ENCODE measurements at regions not wholly inside any gene's neighbourhood (a gene's known extent, or its start where the extent isn't known, plus 50 kb on each side); places are given as distances from the start of the nearest gene placed in this dataset.

DNA sequence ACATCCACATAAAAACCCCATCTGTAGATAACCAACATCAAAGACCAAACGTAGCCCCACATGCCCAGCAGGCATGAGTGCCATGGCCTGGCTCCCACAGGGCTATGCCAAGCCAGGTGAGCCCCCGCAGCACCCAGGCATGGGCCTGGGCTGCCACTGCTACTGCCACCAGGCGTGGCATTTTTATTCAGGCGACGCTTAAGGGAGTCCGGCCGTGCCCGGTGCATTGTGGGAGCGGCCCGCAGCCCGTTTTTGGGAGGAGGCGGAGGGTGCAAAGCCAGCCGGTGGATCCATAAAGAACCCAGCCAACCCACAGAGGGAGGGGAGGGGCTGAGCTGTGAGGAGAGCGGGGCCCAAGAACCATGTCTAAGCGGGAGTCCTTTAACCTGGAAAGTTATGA is 83.6 kb downstream of the XIST start:
- Mint-ChIP-seq H3K36me3 (peaks cover 12% of the 10 kb centered on the region), H3K27me3 (ENCODE audit: low read depth) (peaks cover 3% of the 10 kb centered on the region; the same call in 1 of the 2 replicates), H3K27ac (no peak overlapping the region), H3K9me3 (peaks cover 24% of the 10 kb centered on the region), H3K4me1 (no peaks in the 10 kb centered on the region; the same call in 1 of the 2 replicates), H3K4me3 (no peak overlapping the region)
- ATAC-seq, result no peak
- TF ChIP-seq NFE2L1 (CRISPR knock-in tag; IDR thresholded peaks at IDR 0.05), result no peak
- no peak for TF ChIP-seq CREM (CRISPR knock-in tag; IDR thresholded peaks at IDR 0.05)
- TF ChIP-seq ERG (CRISPR knock-in tag; IDR thresholded peaks at IDR 0.05), result no peak
- TF ChIP-seq OVOL2 (CRISPR knock-in tag; IDR thresholded peaks at IDR 0.05; ENCODE audit: borderline replicate concordance), result no peak
- no peak for TF ChIP-seq CBFB (CRISPR knock-in tag; IDR thresholded peaks at IDR 0.05; ENCODE audit: low read depth)
- DNase-seq (ENCODE audit: low spot score), result no peak
- ChIA-PET POLR2A (no interaction called here), CTCF (no interaction called here)

DNA sequence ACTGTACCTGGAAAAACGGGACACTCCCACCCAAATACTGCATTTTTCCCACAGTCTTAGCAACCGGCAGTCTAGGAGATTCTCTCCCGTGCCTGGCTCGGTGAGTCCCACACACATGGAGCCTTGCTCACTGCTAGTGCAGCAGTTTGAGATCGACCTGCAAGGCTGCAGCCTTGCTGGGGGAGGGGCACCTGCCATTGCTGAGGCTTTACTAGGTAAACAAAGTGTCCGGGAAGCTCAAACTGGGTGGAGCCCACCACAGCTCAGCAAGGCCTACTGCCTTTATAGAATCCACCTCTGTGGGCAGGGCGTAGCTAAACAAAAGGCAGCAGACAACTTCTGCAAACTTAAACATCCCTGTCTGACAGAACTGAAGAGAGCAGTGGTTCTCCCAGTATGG is 84.4 kb downstream of the XIST start:
- H3K27ac Mint-ChIP-seq, result no peak overlapping the region
- ChIA-PET CTCF (no interaction called here), POLR2A (no interaction called here)
- H3K27me3 Mint-ChIP-seq (ENCODE audit: low read depth), result peaks cover 3% of the 10 kb centered on the region; the same call in 1 of the 2 replicates
- TF ChIP-seq, protein P1, sequence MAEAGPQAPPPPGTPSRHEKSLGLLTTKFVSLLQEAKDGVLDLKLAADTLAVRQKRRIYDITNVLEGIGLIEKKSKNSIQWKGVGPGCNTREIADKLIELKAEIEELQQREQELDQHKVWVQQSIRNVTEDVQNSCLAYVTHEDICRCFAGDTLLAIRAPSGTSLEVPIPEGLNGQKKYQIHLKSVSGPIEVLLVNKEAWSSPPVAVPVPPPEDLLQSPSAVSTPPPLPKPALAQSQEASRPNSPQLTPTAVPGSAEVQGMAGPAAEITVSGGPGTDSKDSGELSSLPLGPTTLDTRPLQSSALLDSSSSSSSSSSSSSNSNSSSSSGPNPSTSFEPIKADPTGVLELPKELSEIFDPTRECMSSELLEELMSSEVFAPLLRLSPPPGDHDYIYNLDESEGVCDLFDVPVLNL (CRISPR knock-in tag; IDR thresholded peaks at IDR 0.05; ENCODE audit: borderline replicate concordance, low read depth), result no peak
- TF ChIP-seq ZBTB21 (CRISPR knock-in tag; IDR thresholded peaks at IDR 0.05; ENCODE audit: borderline replicate concordance) (no peak), EMX1 (CRISPR knock-in tag; IDR thresholded peaks at IDR 0.05) (no peak), MXD4 (CRISPR knock-in tag; IDR thresholded peaks at IDR 0.05; ENCODE audit: borderline replicate concordance) (no peak), NFE2L1 (CRISPR knock-in tag; IDR thresholded peaks at IDR 0.05) (no peak), NFATC4 (CRISPR knock-in tag; IDR thresholded peaks at IDR 0.05) (no peak), ZNF281 (CRISPR knock-in tag; IDR thresholded peaks at IDR 0.05) (no peak), PREB (CRISPR knock-in tag; IDR thresholded peaks at IDR 0.05; ENCODE audit: borderline replicate concordance) (no peak), NR3C1 (CRISPR knock-in tag; conservative IDR thresholded peaks at IDR 0.05; ENCODE audit: low read depth) (no peak), PRDM15 (CRISPR knock-in tag; IDR thresholded peaks at IDR 0.05) (no peak), ZNF232 (CRISPR knock-in tag; IDR thresholded peaks at IDR 0.05) (no peak), ZNF317 (CRISPR knock-in tag; IDR thresholded peaks at IDR 0.05; ENCODE audit: borderline replicate concordance, low read depth) (no peak), IRF1 (CRISPR knock-in tag; IDR thresholded peaks at IDR 0.05) (no peak)
- peaks cover 19% of the 10 kb centered on the region for H3K9me3 Mint-ChIP-seq
- ATAC-seq (no peak), DNase-seq (ENCODE audit: low spot score) (no peak)
- no peak overlapping the region for H3K4me3 Mint-ChIP-seq
- H3K36me3 Mint-ChIP-seq, result peaks cover 9% of the 10 kb centered on the region
- peaks cover 3% of the 10 kb centered on the region for H3K4me1 Mint-ChIP-seq

Data from WTC11 (cell line).